H9 (cell line): ENCODE measurements at regions not wholly inside any gene's neighbourhood (a gene's known extent, or its start where the extent isn't known, plus 50 kb on each side); places are given as distances from the start of the nearest gene placed in this dataset.
A peak's percentile ranks its signal among the peaks of the same experiment; 100 is the strongest.

Experiments used
- DNase-seq: peaks from one replicate; pipeline ENCODE4 v3.0.0-alpha.2; 2017
- H2AFZ ChIP-seq: one replicate; pipeline ENCODE4 v1.6.1; 2013; ENCODE audit warnings: mild to moderate bottlenecking, low read length, control low read depth, moderate library complexity
- H2AK5ac ChIP-seq: 2 replicates; pipeline ENCODE4 v1.6.1; 2013; ENCODE audit warnings: low read length, control low read depth, mixed read lengths; ENCODE audit not compliant: insufficient read length
- H2BK120ac ChIP-seq: one replicate; pipeline ENCODE4 v1.6.1; 2013; ENCODE audit warnings: low read depth, mild to moderate bottlenecking, low read length, control low read depth, inconsistent platforms; ENCODE audit not compliant: poor library complexity, severe bottlenecking
- H2BK12ac ChIP-seq: 2 replicates; pipeline ENCODE4 v1.6.1; 2013; ENCODE audit warnings: low read length, control low read depth, mixed read lengths, low read depth; ENCODE audit not compliant: insufficient read length
- H2BK15ac ChIP-seq: 2 replicates; pipeline ENCODE4 v1.6.1; 2013; ENCODE audit warnings: low read depth, low read length, control low read depth
- H2BK20ac ChIP-seq: one replicate; pipeline ENCODE4 v1.6.1; 2013; ENCODE audit warnings: low read depth, mild to moderate bottlenecking, low read length, control low read depth, inconsistent platforms; ENCODE audit not compliant: poor library complexity, severe bottlenecking
- H2BK5ac ChIP-seq: 2 replicates; pipeline ENCODE4 v1.6.1; 2013; ENCODE audit warnings: low read length, control low read depth, mixed read lengths; ENCODE audit not compliant: insufficient read length
- H3K14ac ChIP-seq: 2 replicates; pipeline ENCODE4 v1.6.1; 2013; ENCODE audit warnings: low read length, control low read depth; ENCODE audit not compliant: insufficient read depth
- H3K18ac ChIP-seq: 2 replicates; pipeline ENCODE4 v1.6.1; 2013; ENCODE audit warnings: low read depth, mild to moderate bottlenecking, mixed read lengths, low read length, control low read depth; ENCODE audit not compliant: insufficient read length
- H3K23ac ChIP-seq: 2 replicates; pipeline ENCODE4 v1.6.1; 2013; ENCODE audit warnings: low read length, control low read depth, mixed read lengths, low read depth; ENCODE audit not compliant: insufficient read length
- H3K23me2 ChIP-seq: 2 replicates; pipeline ENCODE4 v1.6.1; 2013; ENCODE audit warnings: low read depth, mild to moderate bottlenecking, mixed read lengths, low read length, control low read depth; ENCODE audit not compliant: insufficient read length, poor library complexity, severe bottlenecking
- H3K27ac ChIP-seq: 2 replicates; pipeline ENCODE4 v1.5.1; 2013; ENCODE audit warnings: low read length, control low read depth, mixed read lengths, low read depth; ENCODE audit not compliant: insufficient read length
- H3K27me3 ChIP-seq: 2 replicates; pipeline ENCODE4 v1.6.1; 2013; ENCODE audit warnings: low read length, control low read depth, inconsistent platforms; ENCODE audit not compliant: insufficient read depth
- H3K4ac ChIP-seq: 2 replicates; pipeline ENCODE4 v1.6.1; 2013; ENCODE audit warnings: low read depth, mild to moderate bottlenecking, control low read depth, inconsistent platforms, low read length, moderate library complexity
- H3K4me1 ChIP-seq: 2 replicates; pipeline ENCODE4 v1.6.1; 2013; ENCODE audit warnings: low read length, control low read depth, inconsistent platforms; ENCODE audit not compliant: insufficient read depth
- H3K4me2 ChIP-seq: 2 replicates; pipeline ENCODE4 v1.6.1; 2013; ENCODE audit warnings: low read length, control low read depth, mixed read lengths; ENCODE audit not compliant: insufficient read length, insufficient read depth
- H3K56ac ChIP-seq: 2 replicates; pipeline ENCODE4 v1.6.1; 2013; ENCODE audit warnings: low read depth, mild to moderate bottlenecking, mixed read lengths, low read length, control low read depth; ENCODE audit not compliant: insufficient read length
- H3K79me1 ChIP-seq: 2 replicates; pipeline ENCODE4 v1.6.1; 2013; ENCODE audit warnings: low read depth, mild to moderate bottlenecking, moderate library complexity, low read length, control low read depth, inconsistent platforms; ENCODE audit not compliant: insufficient read depth, poor library complexity, severe bottlenecking
- H3K79me2 ChIP-seq: 2 replicates; pipeline ENCODE4 v1.6.1; 2013; ENCODE audit warnings: low read length, control low read depth, inconsistent platforms; ENCODE audit not compliant: insufficient read depth
- H3K9ac ChIP-seq: 2 replicates; pipeline ENCODE4 v1.6.1; 2013; ENCODE audit warnings: low read length, control low read depth, mixed read lengths; ENCODE audit not compliant: insufficient read length; ENCODE audit errors: extremely low read depth
- H3K9me3 ChIP-seq: one replicate; pipeline ENCODE4 v1.6.1; 2013; ENCODE audit warnings: low read depth, low read length, inconsistent platforms; ENCODE audit not compliant: control insufficient read depth
- H3T11ph ChIP-seq: one replicate; pipeline ENCODE4 v1.6.1; 2013; ENCODE audit warnings: mild to moderate bottlenecking, low read length, control low read depth, inconsistent platforms
- H4K20me1 ChIP-seq: one replicate; pipeline ENCODE4 v1.6.1; 2013; ENCODE audit not compliant: control insufficient read depth, insufficient read length, insufficient read depth
- H4K5ac ChIP-seq: 2 replicates; pipeline ENCODE4 v1.6.1; 2013; ENCODE audit warnings: low read depth, mild to moderate bottlenecking, mixed read lengths, low read length, control low read depth; ENCODE audit not compliant: insufficient read length
- H4K8ac ChIP-seq: replicated peaks from 2 replicates; pipeline ENCODE4 v1.6.1; 2013; ENCODE audit warnings: low read length, control low read depth, mixed read lengths, low read depth; ENCODE audit not compliant: insufficient read length
- H4K91ac ChIP-seq: 2 replicates; pipeline ENCODE4 v1.6.1; 2013; ENCODE audit warnings: low read depth, mild to moderate bottlenecking, moderate library complexity, mixed read lengths, low read length, control low read depth; ENCODE audit not compliant: insufficient read length
- H3K27ac Mint-ChIP-seq, 3 experiments: 2 replicates in 2 of 3; 3 replicates in 1 of 3; pipeline ENCODE4 v1.8.0; 2020 to 2021; ENCODE audit warnings: mixed read lengths in 3 of 3, mild to moderate bottlenecking in 1 of 3, moderate library complexity in 1 of 3
- H3K27me3 Mint-ChIP-seq: 2 replicates; pipeline ENCODE4 v1.8.0; 2021; ENCODE audit warnings: low read depth, mild to moderate bottlenecking, moderate library complexity, mixed read lengths
- H3K36me3 Mint-ChIP-seq, 3 experiments: 2 replicates in 2 of 3; 3 replicates in 1 of 3; pipeline ENCODE4 v1.8.0; 2020 to 2021; ENCODE audit warnings: low read depth in 3 of 3, mixed read lengths in 3 of 3; ENCODE audit not compliant: insufficient read depth in 1 of 3
- H3K4me1 Mint-ChIP-seq, 2 experiments: 2 replicates each; pipeline ENCODE4 v1.8.0; 2020; ENCODE audit warnings: mixed read lengths in 2 of 2
- H3K4me3 Mint-ChIP-seq, 2 experiments: 2 replicates in 1 of 2; 3 replicates in 1 of 2; pipeline ENCODE4 v1.8.0; 2020 to 2021; ENCODE audit warnings: mild to moderate bottlenecking in 2 of 2, mixed read lengths in 2 of 2, moderate library complexity in 1 of 2
- H3K9me3 Mint-ChIP-seq, 2 experiments: 2 replicates in 1 of 2; 3 replicates in 1 of 2; pipeline ENCODE4 v1.8.0; 2020; ENCODE audit warnings: mild to moderate bottlenecking in 2 of 2, mixed read lengths in 2 of 2, moderate library complexity in 1 of 2
- WGBS: extraction: QIAGEN DNeasy Blood & Tissue Kit; methylation state at CpG from one replicate; pipeline ENCODE4 v1.1.7; 2013; ENCODE audit warnings: missing lambda C conversion rate, low lambda C conversion rate, mixed read lengths; ENCODE audit not compliant: insufficient read length; ENCODE audit errors: extremely low coverage; 5-methylcytosine and 5-hydroxymethylcytosine counted together
- TF ChIP-seq, protein P1 (sequence below): fragments of 200-600 bp; sonication (generic); conservative IDR thresholded peaks from 3 replicates; pipeline ENCODE4 v1.8.0; 2021; ENCODE audit warnings: antibody characterized with exemption, mild to moderate bottlenecking

DNA sequence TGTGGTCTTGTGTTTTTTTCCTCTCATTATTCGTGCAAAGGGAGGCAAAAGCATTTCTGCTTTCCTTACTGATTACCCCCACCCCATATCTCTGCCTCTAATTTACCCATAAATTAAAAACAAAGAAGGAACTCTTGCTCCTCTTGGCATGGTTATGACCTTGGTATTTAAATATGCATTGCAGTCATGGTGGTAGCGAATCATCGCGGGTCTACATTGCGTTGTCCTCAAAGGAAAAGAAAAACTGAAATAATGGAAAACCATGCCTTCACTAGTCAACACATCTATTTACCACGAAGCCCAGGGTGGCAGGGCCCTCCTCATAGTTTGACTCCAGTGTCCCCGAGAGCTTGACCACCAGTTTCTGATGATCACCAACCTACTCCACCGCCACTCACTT, 126.7 kb upstream of the PARP11 start:
- no peak overlapping the region for H2AK5ac ChIP-seq
- H3K27ac Mint-ChIP-seq = no peak overlapping the region
- H3K56ac ChIP-seq = no peak overlapping the region
- H3K27me3 Mint-ChIP-seq = peaks cover 16% of the 10 kb centered on the region
- peaks cover 3 to 12% of the 10 kb centered on the region in 2 experiments; a peak in 4 of 5 replicates for H3K9me3 Mint-ChIP-seq
- H3T11ph ChIP-seq = no peak overlapping the region
- no peak for DNase-seq
- H2BK120ac ChIP-seq = peak overlapping the region; percentile 12
- no peak overlapping the region for H2BK5ac ChIP-seq
- no peak overlapping the region for H4K8ac ChIP-seq
- H3K36me3 Mint-ChIP-seq = peaks cover 0 to 9% (median 8%) of the 10 kb centered on the region in 3 experiments; a peak in 4 of 7 replicates
- H3K27ac ChIP-seq = no peak overlapping the region
- no peaks in the 10 kb centered on the region for H4K20me1 ChIP-seq
- H3K4me2 ChIP-seq = no peak overlapping the region
- H3K79me2 ChIP-seq = no peaks in the 10 kb centered on the region
- H3K9me3 ChIP-seq = no peaks in the 10 kb centered on the region
- H4K91ac ChIP-seq = no peak overlapping the region
- no peaks in the 10 kb centered on the region for H3K27me3 ChIP-seq
- H2AFZ ChIP-seq = no peak overlapping the region
- H2BK15ac ChIP-seq = no peak overlapping the region
- peaks cover 7 to 20% of the 10 kb centered on the region in 2 experiments for H3K4me1 Mint-ChIP-seq
- TF ChIP-seq, protein P1, sequence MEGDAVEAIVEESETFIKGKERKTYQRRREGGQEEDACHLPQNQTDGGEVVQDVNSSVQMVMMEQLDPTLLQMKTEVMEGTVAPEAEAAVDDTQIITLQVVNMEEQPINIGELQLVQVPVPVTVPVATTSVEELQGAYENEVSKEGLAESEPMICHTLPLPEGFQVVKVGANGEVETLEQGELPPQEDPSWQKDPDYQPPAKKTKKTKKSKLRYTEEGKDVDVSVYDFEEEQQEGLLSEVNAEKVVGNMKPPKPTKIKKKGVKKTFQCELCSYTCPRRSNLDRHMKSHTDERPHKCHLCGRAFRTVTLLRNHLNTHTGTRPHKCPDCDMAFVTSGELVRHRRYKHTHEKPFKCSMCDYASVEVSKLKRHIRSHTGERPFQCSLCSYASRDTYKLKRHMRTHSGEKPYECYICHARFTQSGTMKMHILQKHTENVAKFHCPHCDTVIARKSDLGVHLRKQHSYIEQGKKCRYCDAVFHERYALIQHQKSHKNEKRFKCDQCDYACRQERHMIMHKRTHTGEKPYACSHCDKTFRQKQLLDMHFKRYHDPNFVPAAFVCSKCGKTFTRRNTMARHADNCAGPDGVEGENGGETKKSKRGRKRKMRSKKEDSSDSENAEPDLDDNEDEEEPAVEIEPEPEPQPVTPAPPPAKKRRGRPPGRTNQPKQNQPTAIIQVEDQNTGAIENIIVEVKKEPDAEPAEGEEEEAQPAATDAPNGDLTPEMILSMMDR = no peak
- H3K4me1 ChIP-seq = peaks cover 4% of the 10 kb centered on the region; the same call in 1 of the 2 replicates
- H3K18ac ChIP-seq = no peak overlapping the region
- H3K9ac ChIP-seq = no peak overlapping the region
- H3K23me2 ChIP-seq = no peaks in the 10 kb centered on the region
- H3K4ac ChIP-seq = no peak overlapping the region
- no peak overlapping the region for H3K23ac ChIP-seq
- no peak overlapping the region for H3K4me3 Mint-ChIP-seq
- no CpG with 5 or more reads among the region's 8 CpGs for WGBS
- no peak overlapping the region for H3K14ac ChIP-seq
- no peak overlapping the region for H2BK12ac ChIP-seq
- no peaks in the 10 kb centered on the region for H3K79me1 ChIP-seq
- no peak overlapping the region for H2BK20ac ChIP-seq
- H4K5ac ChIP-seq = no peak overlapping the region
